ENCODE measurements at regions not wholly inside any gene's neighbourhood (a gene's known extent, or its start where the extent isn't known, plus 50 kb on each side); places are given as distances from the start of the nearest gene placed in this dataset.

GRCh38 chr1:193657552-193657951 lies 471.1 kb upstream of the B3GALT2 start:
- Histone ChIP-seq H3K27me3 (ENCODE audit: control insufficient read depth in 2 of 2, insufficient read depth in 2 of 2, low read length in 2 of 2) (no peaks in the 10 kb centered on the region), H4K20me1 (replicated peaks; ENCODE audit: control insufficient read depth, insufficient read depth, low read length) (no peaks in the 10 kb centered on the region), H3K9ac (ENCODE audit: insufficient read depth in 1 of 2, low read depth in 2 of 2, low read length in 2 of 2) (no peak overlapping the region), H3K27ac (ENCODE audit: extremely low read depth, low read depth, low read length) (no peak overlapping the region), H3K9me1 (ENCODE audit: control insufficient read depth, insufficient read depth, low read length) (no peaks in the 10 kb centered on the region), H3K4me1 (replicated peaks in 1 of 2; ENCODE audit: control insufficient read depth in 2 of 2, insufficient read depth in 2 of 2, low read length in 2 of 2) (no peaks in the 10 kb centered on the region), H3K36me3 (ENCODE audit: control insufficient read depth, insufficient read depth, low read length) (no peaks in the 10 kb centered on the region), H3K4me3 (no peak overlapping the region), H3K9me3 (replicated peaks; ENCODE audit: control insufficient read depth, insufficient read depth, low read depth, low read length) (no peaks in the 10 kb centered on the region; the same call in none of the 2 replicates), H3K4me2 (ENCODE audit: insufficient read depth, low read length) (no peak overlapping the region), H3K79me2 (ENCODE audit: control insufficient read depth, insufficient read depth, low read length) (no peaks in the 10 kb centered on the region), H2AFZ (ENCODE audit: low read depth, low read length) (no peak overlapping the region)
- DNase-seq (ENCODE audit: extremely low read depth in 1 of 4, low spot score in 3 of 4) (no peak), FAIRE-seq (no peak), ATAC-seq (no peak)
- in situ Hi-C loops (cut with MboI) (no loop called here), intact Hi-C loops (cut with micrococcal nuclease) (no loop called here)
- BruUV-seq (replicated peaks): no TSS peak
- POLR2A ChIA-PET: no interaction called here
- CTCF ChIA-PET (ENCODE audit: low intra/inter-chr PET ratio): no interaction called here
- no peak for TF ChIP-seq SMAD3 (CRISPR knock-in tag; conservative IDR thresholded peaks at IDR 0.05)
- TF ChIP-seq ZC3H8 (IDR thresholded peaks at IDR 0.05): no peak
- TF ChIP-seq JUN (IDR thresholded peaks at IDR 0.05; ENCODE audit: borderline replicate concordance, low read depth, low read length): no peak
- TF ChIP-seq JUN (CRISPR knock-in tag; IDR thresholded peaks at IDR 0.05; ENCODE audit: borderline replicate concordance): no peak
- no peak for TF ChIP-seq KAT8 (IDR thresholded peaks at IDR 0.05; ENCODE audit: low read depth)
- TF ChIP-seq CGGBP1 (CRISPR knock-in tag; IDR thresholded peaks at IDR 0.05): no peak
- no peak for TF ChIP-seq SMARCC2 (IDR thresholded peaks at IDR 0.05; ENCODE audit: low read depth)
- no peak for TF ChIP-seq PCBP1 (IDR thresholded peaks at IDR 0.05; ENCODE audit: low read depth, low read length, poor library complexity, severe bottlenecking)
- no peak for TF ChIP-seq HOMEZ (CRISPR knock-in tag; IDR thresholded peaks at IDR 0.05)
- TF ChIP-seq SPI1 (IDR thresholded peaks at IDR 0.05; ENCODE audit: borderline replicate concordance, low read depth, low read length): no peak
- TF ChIP-seq DDX20 (tag; IDR thresholded peaks at IDR 0.05; ENCODE audit: low read depth): no peak
- no peak for TF ChIP-seq ZNF445 (CRISPR knock-in tag; IDR thresholded peaks at IDR 0.05; ENCODE audit: low read depth)
- TF ChIP-seq FOS (IDR thresholded peaks at IDR 0.05; ENCODE audit: extremely low read depth, insufficient read length): no peak
- no peak for TF ChIP-seq RB1 (IDR thresholded peaks at IDR 0.05; ENCODE audit: low read depth)
- TF ChIP-seq RAD21 (CRISPR knock-in tag; conservative IDR thresholded peaks at IDR 0.05 in 1 of 2, IDR thresholded peaks at IDR 0.05 in 1 of 2): no peak
- TF ChIP-seq U2AF1 (optimal IDR thresholded peaks at IDR 0.05; ENCODE audit: low read depth, low read length): no peak
- WGBS (ENCODE audit: insufficient coverage, low coverage, missing lambda C conversion rate): 5% methylated on average over 3 of the region's 3 CpGs

Data from K562 (cell line).